NOMO-1 (cell line): ENCODE measurements at regions not wholly inside any gene's neighbourhood (a gene's known extent, or its start where the extent isn't known, plus 50 kb on each side); places are given as distances from the start of the nearest gene placed in this dataset.
"Not testable (repeated sequence)": the region's sequence is repeated elsewhere in the genome, so short reads cannot be mapped to it uniquely, and the experiment has no call there.

Source experiments
- DNase-seq, 2 experiments: peaks; one replicate each; lab custom pipeline; 2025; ENCODE audit not compliant: unreplicated experiment in 2 of 2; lab: John Stamatoyannopoulos, UW

DNA sequence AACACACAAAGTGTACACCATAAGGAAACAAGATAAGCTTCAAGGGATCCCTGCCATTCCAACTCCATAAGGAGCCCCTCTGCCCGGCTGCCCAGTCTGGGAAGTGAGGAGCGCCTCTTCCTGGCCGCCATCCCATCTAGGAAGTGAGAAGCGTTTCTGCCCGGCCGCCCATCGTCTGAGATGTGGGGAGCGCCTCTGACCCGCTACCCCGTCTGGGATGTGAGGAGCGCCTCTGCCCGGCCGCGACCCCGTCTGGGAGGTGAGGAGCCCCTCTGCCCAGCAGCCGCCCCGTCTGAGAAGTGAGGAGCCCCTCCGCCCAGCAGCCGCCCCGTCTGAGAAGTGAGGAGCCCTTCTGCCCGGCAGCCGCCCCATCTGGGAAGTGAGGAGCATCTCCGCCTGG is 51.8 kb upstream of the KLHL4 start:
- DNase-seq = not testable (repeated sequence)
